ENCODE measurements at regions not wholly inside any gene's neighbourhood (a gene's known extent, or its start where the extent isn't known, plus 50 kb on each side); places are given as distances from the start of the nearest gene placed in this dataset.

- intact Hi-C loops (cut with DNase I), result no loop called here
- ATAC-seq, result no peak
- no peak for DNase-seq (ENCODE audit: missing footprints)
Observed at GRCh38 chr12:74412606-74413230, 124.9 kb upstream of the ATXN7L3B start.

GRCh38 chr12:74415633-74416032 lies 122.0 kb upstream of the ATXN7L3B start:
- intact Hi-C loops (cut with DNase I), result no loop called here
- ATAC-seq, result no peak

GRCh38 chr12:74418573-74418972 lies 119.1 kb upstream of the ATXN7L3B start:
- ATAC-seq (no peak), DNase-seq (ENCODE audit: missing footprints) (no peak)
- intact Hi-C loops (cut with DNase I), result no loop called here

More at GRCh38 chr12:74415633-74416032, 122.0 kb upstream of the ATXN7L3B start:
- DNase-seq (ENCODE audit: missing footprints), result no peak

GRCh38 chr12:74424778-74425177 lies 112.9 kb upstream of the ATXN7L3B start:
- ATAC-seq (no peak), DNase-seq (ENCODE audit: missing footprints) (no peak)
- intact Hi-C loops (cut with DNase I), result no loop called here

GRCh38 chr12:74426091-74426490 lies 111.5 kb upstream of the ATXN7L3B start:
- intact Hi-C loops (cut with DNase I), result no loop called here
- DNase-seq (ENCODE audit: missing footprints) (no peak), ATAC-seq (no peak)

- DNase-seq (ENCODE audit: missing footprints) (no peak), ATAC-seq (no peak)
- intact Hi-C loops (cut with DNase I), result no loop called here
Observed at GRCh38 chr12:74429535-74429934, 108.1 kb upstream of the ATXN7L3B start.

- DNase-seq (ENCODE audit: missing footprints) (no peak), ATAC-seq (no peak)
- intact Hi-C loops (cut with DNase I), result no loop called here
Observed at GRCh38 chr12:74431801-74432200, 105.8 kb upstream of the ATXN7L3B start.

- no peak for DNase-seq (ENCODE audit: missing footprints)
- intact Hi-C loops (cut with DNase I), result no loop called here
- no peak for ATAC-seq
Observed at GRCh38 chr12:74440469-74440868, 97.2 kb upstream of the ATXN7L3B start.

GRCh38 chr12:74441872-74442271 lies 95.8 kb upstream of the ATXN7L3B start:
- no peak for ATAC-seq
- intact Hi-C loops (cut with DNase I), result no loop called here
- peak; percentile 17 for DNase-seq (ENCODE audit: missing footprints)

GRCh38 chr12:74446466-74446865 lies 91.2 kb upstream of the ATXN7L3B start:
- DNase-seq (ENCODE audit: missing footprints) (no peak), ATAC-seq (no peak)
- intact Hi-C loops (cut with DNase I), result no loop called here

- intact Hi-C loops (cut with DNase I), result no loop called here
- DNase-seq (ENCODE audit: missing footprints) (no peak), ATAC-seq (no peak)
Observed at GRCh38 chr12:74449872-74450271, 87.8 kb upstream of the ATXN7L3B start.

- intact Hi-C loops (cut with DNase I), result no loop called here
- no peak for ATAC-seq
- no peak for DNase-seq (ENCODE audit: missing footprints)
Observed at GRCh38 chr12:74454109-74454508, 83.5 kb upstream of the ATXN7L3B start.

- ATAC-seq (no peak), DNase-seq (ENCODE audit: missing footprints) (no peak)
- intact Hi-C loops (cut with DNase I), result no loop called here
Observed at GRCh38 chr12:74455429-74455828, 82.2 kb upstream of the ATXN7L3B start.

GRCh38 chr12:74456431-74456830 lies 81.2 kb upstream of the ATXN7L3B start:
- intact Hi-C loops (cut with DNase I), result no loop called here
- ATAC-seq (no peak), DNase-seq (ENCODE audit: missing footprints) (no peak)

GRCh38 chr12:74468401-74468800 lies 69.2 kb upstream of the ATXN7L3B start:
- DNase-seq (ENCODE audit: missing footprints) (no peak), ATAC-seq (no peak)
- intact Hi-C loops (cut with DNase I), result no loop called here

GRCh38 chr12:74476234-74476633 lies 61.4 kb upstream of the ATXN7L3B start:
- intact Hi-C loops (cut with DNase I), result no loop called here
- ATAC-seq (no peak), DNase-seq (ENCODE audit: missing footprints) (no peak)

GRCh38 chr12:74481078-74481477 lies 56.6 kb upstream of the ATXN7L3B start:
- DNase-seq (ENCODE audit: missing footprints), result no peak
- ATAC-seq, result no peak
- intact Hi-C loops (cut with DNase I), result no loop called here

- intact Hi-C loops (cut with DNase I), result no loop called here
- no peak for ATAC-seq
- DNase-seq (ENCODE audit: missing footprints), result no peak
Observed at GRCh38 chr12:74482115-74482514, 55.5 kb upstream of the ATXN7L3B start.

- DNase-seq (ENCODE audit: missing footprints), result no peak
- ATAC-seq, result no peak
- intact Hi-C loops (cut with DNase I), result no loop called here
Observed at GRCh38 chr12:74483057-74483456, 54.6 kb upstream of the ATXN7L3B start.

All from Right ventricle myocardium inferior (tissue), 1 donor.